Kidney (tissue), 13 donors: ENCODE measurements at regions not wholly inside any gene's neighbourhood (a gene's known extent, or its start where the extent isn't known, plus 50 kb on each side); places are given as distances from the start of the nearest gene placed in this dataset.

Source experiments
- DNase-seq, 5 donors: peaks; one replicate each; pipeline ENCODE4 v3.0.0-alpha.2; 2013 to 2020
- FAIRE-seq: peaks from 2 replicates; lab custom pipeline; 2012; peaks lifted over from hg19 to GRCh38; lab: Jason Lieb, UNC
- H3K27ac ChIP-seq, 2 donors: one replicate each; pipeline ENCODE4 v1.7.0; 2013; ENCODE audit warnings: low read depth in 2 of 2, low read length in 2 of 2, inconsistent platforms in 1 of 2
- H3K27me3 ChIP-seq: one replicate; pipeline ENCODE4 v1.7.1; 2013; ENCODE audit warnings: low read length, inconsistent platforms; ENCODE audit not compliant: control insufficient read depth, insufficient read depth
- H3K36me3 ChIP-seq, 3 donors: one replicate each; pipeline versions ENCODE4 v1.7.0 to v1.7.1; 2013; ENCODE audit warnings: low read length in 3 of 3, control low read depth in 1 of 3, inconsistent platforms in 1 of 3; ENCODE audit not compliant: insufficient read depth in 3 of 3, control insufficient read depth in 2 of 3
- H3K4me1 ChIP-seq, 3 donors: one replicate each; pipeline versions ENCODE4 v1.7.0 to v1.7.1; 2013; ENCODE audit warnings: low read length in 3 of 3, inconsistent platforms in 1 of 3, low read depth in 1 of 3; ENCODE audit not compliant: control insufficient read depth in 2 of 3, insufficient read depth in 2 of 3
- H3K4me3 ChIP-seq, 3 donors: one replicate each; pipeline versions ENCODE4 v1.7.0 to v1.8.1; 2013; ENCODE audit warnings: low read length in 3 of 3, control low read depth in 1 of 3, inconsistent platforms in 1 of 3
- H3K9ac ChIP-seq, 3 donors: one replicate each; pipeline versions ENCODE4 v1.7.0 to v1.7.1; 2013; ENCODE audit warnings: low read length in 3 of 3, control low read depth in 1 of 3, inconsistent platforms in 1 of 3
- H3K9me3 ChIP-seq, 3 donors: one replicate each; pipeline versions ENCODE4 v1.7.0 to v1.7.1; 2013; ENCODE audit warnings: low read length in 3 of 3, control low read depth in 1 of 3, inconsistent platforms in 1 of 3; ENCODE audit not compliant: control insufficient read depth in 2 of 3, insufficient read depth in 1 of 3
- CTCF ChIP-seq: IDR thresholded peaks from 3 replicates; pipeline ENCODE4 v1.5.1; 2012; ENCODE audit warnings: mild to moderate bottlenecking, moderate library complexity, borderline replicate concordance; ENCODE audit not compliant: insufficient read depth; ENCODE audit errors: extremely low read depth
- intact Hi-C: fragments of 100-400 bp; cut with DNase I; formaldehyde crosslinking; loops from one replicate; pipeline ENCODE4 v1.11.1; 2022
- donor health status: control.
- donor health status: control.
- donor health status: control.
- donor health status: control.
- donor health status: control.
- donor health status: DM: yes; HTN: yes; CAD: no.
- donor health status: Normal renal cell carcinoma (clear cell type).

GRCh38 chr10:58885146-58885545 is 291.3 kb upstream of the PHYHIPL start:
- H3K27me3 ChIP-seq: no peaks in the 10 kb centered on the region
- no peak for TF ChIP-seq CTCF
- FAIRE-seq: no peak

GRCh38 chr10:58885686-58886345 is 290.6 kb upstream of the PHYHIPL start:
- H3K27me3 ChIP-seq: no peaks in the 10 kb centered on the region
- H3K36me3 ChIP-seq: no peaks in the 10 kb centered on the region
- no peak for TF ChIP-seq CTCF
- H3K9ac ChIP-seq: no peak overlapping the region
- DNase-seq (no peak), FAIRE-seq (no peak)
- no peak overlapping the region for H3K27ac ChIP-seq
- H3K4me1 ChIP-seq: no peaks in the 10 kb centered on the region
- intact Hi-C loops: no loop called here
- no peak overlapping the region for H3K4me3 ChIP-seq
- no peaks in the 10 kb centered on the region for H3K9me3 ChIP-seq

More at GRCh38 chr10:58885146-58885545, 291.3 kb upstream of the PHYHIPL start:
- intact Hi-C loops: no loop called here
- Histone ChIP-seq H3K27ac (no peak overlapping the region), H3K9me3 (no peaks in the 10 kb centered on the region), H3K36me3 (no peaks in the 10 kb centered on the region), H3K9ac (no peak overlapping the region), H3K4me1 (no peaks in the 10 kb centered on the region), H3K4me3 (no peak overlapping the region)
- no peak for DNase-seq

DNA sequence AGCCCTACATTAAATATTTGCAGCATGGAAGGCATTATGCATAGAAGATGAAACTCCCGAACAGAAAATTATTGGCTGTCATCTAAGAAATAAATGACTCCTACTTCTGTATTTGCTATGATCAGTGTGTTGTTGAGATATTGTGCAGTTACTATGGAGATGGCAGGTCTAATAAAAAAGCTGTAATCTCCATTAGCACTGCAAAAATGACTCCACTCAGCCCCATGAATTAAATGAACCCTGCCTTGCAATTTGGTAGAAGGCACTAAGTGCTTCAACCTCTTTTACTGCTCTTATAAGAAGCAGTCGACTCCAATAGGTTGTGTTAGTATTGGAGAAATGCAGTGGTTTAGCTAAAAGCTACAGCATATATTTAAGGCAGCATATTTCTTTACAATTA is 290.0 kb upstream of the PHYHIPL start:
- Histone ChIP-seq H3K36me3 (no peaks in the 10 kb centered on the region), H3K4me3 (no peak overlapping the region), H3K9me3 (no peaks in the 10 kb centered on the region), H3K9ac (no peak overlapping the region), H3K27ac (no peak overlapping the region), H3K27me3 (no peaks in the 10 kb centered on the region), H3K4me1 (no peaks in the 10 kb centered on the region)
- DNase-seq (no peak), FAIRE-seq (no peak)
- intact Hi-C loops: no loop called here
- TF ChIP-seq CTCF: no peak

GRCh38 chr10:58887474-58887873 is 289.0 kb upstream of the PHYHIPL start:
- no peak for DNase-seq
- no peaks in the 10 kb centered on the region for H3K36me3 ChIP-seq
- H3K4me3 ChIP-seq: no peak overlapping the region
- no peaks in the 10 kb centered on the region for H3K4me1 ChIP-seq
- no peak overlapping the region for H3K27ac ChIP-seq
- H3K9me3 ChIP-seq: no peaks in the 10 kb centered on the region
- no peak for TF ChIP-seq CTCF
- no peaks in the 10 kb centered on the region for H3K27me3 ChIP-seq
- H3K9ac ChIP-seq: no peak overlapping the region
- no peak for FAIRE-seq
- intact Hi-C loops: no loop called here
